Right lobe of liver (tissue), 6 donors: ENCODE measurements at regions not wholly inside any gene's neighbourhood (a gene's known extent, or its start where the extent isn't known, plus 50 kb on each side); places are given as distances from the start of the nearest gene placed in this dataset.

Experiments
- ATAC-seq, 4 donors: fragments of 200-7000 bp; cut with Tn5 transposase; one replicate each; pipeline ENCODE4 v1.9.1; 2020; ENCODE audit warnings: mild to moderate bottlenecking in 4 of 4, moderate library complexity in 4 of 4
- DNase-seq, 3 donors: peaks; one replicate each; pipeline ENCODE4 v3.0.0-alpha.2; 2020
- H3K27ac ChIP-seq, 3 donors: fragments of 200-600 bp; one replicate each; pipeline ENCODE4 v1.8.0; 2022
- H3K27me3 ChIP-seq, 2 donors: fragments of 200-600 bp; one replicate each; pipeline ENCODE4 v1.8.0; 2022
- H3K36me3 ChIP-seq, 4 donors: fragments of 200-600 bp; sonication (generic) in 1 of 4; one replicate each; pipeline versions ENCODE4 v1.5.1 to v1.8.0; 2017 to 2022; ENCODE audit warnings: control low read depth in 1 of 4
- H3K4me1 ChIP-seq, 4 donors: fragments of 200-600 bp; sonication (generic) in 1 of 4; one replicate each; pipeline versions ENCODE4 v1.5.1 to v1.8.0; 2017 to 2022; ENCODE audit warnings: control low read depth in 1 of 4
- H3K4me3 ChIP-seq, 3 donors: fragments of 200-600 bp; one replicate each; pipeline ENCODE4 v1.8.0; 2022
- H3K9me3 ChIP-seq, 4 donors: fragments of 200-600 bp; sonication (generic) in 1 of 4; one replicate each; pipeline versions ENCODE4 v1.5.1 to v1.8.0; 2017 to 2022; ENCODE audit warnings: control low read depth in 1 of 4
- CTCF ChIP-seq, 4 donors: fragments of 200-600 bp in 3 of 4; fragments of 450-650 bp in 1 of 4; IDR thresholded peaks; one replicate each; pipeline versions ENCODE4 v1.5.1 to v1.8.0; 2016 to 2022; ENCODE audit warnings: antibody characterized with exemption in 4 of 4, mild to moderate bottlenecking in 2 of 4
- POLR2A ChIP-seq: fragments of 450-650 bp; IDR thresholded peaks from one replicate; pipeline ENCODE4 v1.6.1; 2017; ENCODE audit warnings: antibody characterized with exemption, mild to moderate bottlenecking
- WGBS: methylation state at CpG from one replicate; pipeline ENCODE4 v1.1.6; 2018; ENCODE audit warnings: low coverage, low lambda C conversion rate; ENCODE audit not compliant: insufficient coverage; ENCODE audit errors: missing lambda C conversion rate; 5-methylcytosine and 5-hydroxymethylcytosine counted together
- intact Hi-C, 2 donors: fragments of 100-400 bp; cut with DNase I; formaldehyde crosslinking; loops; one replicate each; pipeline versions ENCODE4 v1.11.2 to v1.14.1; 2022
- donor health status: DM: no; HTN: yes; CAD: no.
- donor health status: DM: no; HTN: no; CAD: no.
- donor health status: DM: no; HTN: no; CAD: no.
- donor health status: DM: no; HTN: yes; CAD: no.
- donor health status: DM: no; HTN: yes; CAD: no.

- no peaks in the 10 kb centered on the region for H3K4me1 ChIP-seq
- H3K4me3 ChIP-seq, result no peak overlapping the region
- H3K27me3 ChIP-seq, result no peaks in the 10 kb centered on the region
- ATAC-seq (no peak), DNase-seq (no peak)
- no peak overlapping the region for H3K27ac ChIP-seq
- intact Hi-C loops, result no loop called here
- TF ChIP-seq POLR2A, result no peak
- 36% methylated on average over 5 of the region's 5 CpGs for WGBS
- H3K9me3 ChIP-seq, result no peaks in the 10 kb centered on the region
- H3K36me3 ChIP-seq, result no peaks in the 10 kb centered on the region
Observed at GRCh38 chr12:111196532-111196931, 172.4 kb downstream of the PHETA1 start.

GRCh38 chr12:111195316-111195715 lies 173.6 kb downstream of the PHETA1 start:
- H3K4me3 ChIP-seq, result no peak overlapping the region
- H3K27me3 ChIP-seq, result no peaks in the 10 kb centered on the region
- H3K4me1 ChIP-seq, result no peaks in the 10 kb centered on the region
- no peak for TF ChIP-seq POLR2A
- no peak for TF ChIP-seq CTCF (IDR thresholded peaks at IDR 0.05)
- intact Hi-C loops, result no loop called here
- WGBS, result 100% methylated on average over 3 of the region's 8 CpGs
- no peaks in the 10 kb centered on the region for H3K36me3 ChIP-seq
- H3K27ac ChIP-seq, result no peak overlapping the region
- no peaks in the 10 kb centered on the region for H3K9me3 ChIP-seq
- ATAC-seq, result no peak
- no peak for DNase-seq

GRCh38 chr12:111194703-111195051 lies 174.2 kb downstream of the PHETA1 start:
- no peaks in the 10 kb centered on the region for H3K27me3 ChIP-seq
- WGBS, result 80% methylated on average over 5 of the region's 9 CpGs

GRCh38 chr12:111193977-111194702 lies 174.8 kb downstream of the PHETA1 start:
- Histone ChIP-seq H3K4me1 (no peaks in the 10 kb centered on the region), H3K9me3 (no peaks in the 10 kb centered on the region), H3K27me3 (no peaks in the 10 kb centered on the region), H3K4me3 (no peak overlapping the region), H3K36me3 (no peaks in the 10 kb centered on the region), H3K27ac (no peak overlapping the region)
- ATAC-seq (peak in 2 of 4 donors; percentile 5 to 9), DNase-seq (no peak)
- TF ChIP-seq CTCF (IDR thresholded peaks at IDR 0.05) (no peak), POLR2A (no peak)
- WGBS, result 82% methylated on average over 8 of the region's 15 CpGs
- intact Hi-C loops, result no loop called here

More at GRCh38 chr12:111194703-111195051, 174.2 kb downstream of the PHETA1 start:
- no peak for TF ChIP-seq POLR2A
- no peaks in the 10 kb centered on the region for H3K4me1 ChIP-seq
- intact Hi-C loops, result no loop called here
- no peak overlapping the region for H3K4me3 ChIP-seq
- DNase-seq, result no peak
- no peaks in the 10 kb centered on the region for H3K9me3 ChIP-seq
- no peaks in the 10 kb centered on the region for H3K36me3 ChIP-seq
- no peak for ATAC-seq
- no peak overlapping the region for H3K27ac ChIP-seq

- Histone ChIP-seq H3K4me1 (no peaks in the 10 kb centered on the region), H3K27ac (no peak overlapping the region), H3K27me3 (no peaks in the 10 kb centered on the region), H3K36me3 (no peaks in the 10 kb centered on the region), H3K4me3 (no peak overlapping the region), H3K9me3 (no peaks in the 10 kb centered on the region)
- 91% methylated on average over 10 of the region's 14 CpGs for WGBS
- DNase-seq (no peak), ATAC-seq (no peak)
- TF ChIP-seq POLR2A (no peak), CTCF (IDR thresholded peaks at IDR 0.05) (no peak)
- intact Hi-C loops, result no loop called here
Observed at GRCh38 chr12:111193496-111193895, 175.4 kb downstream of the PHETA1 start.
